ENCODE measurements at regions not wholly inside any gene's neighbourhood (a gene's known extent, or its start where the extent isn't known, plus 50 kb on each side); places are given as distances from the start of the nearest gene placed in this dataset.

DNA sequence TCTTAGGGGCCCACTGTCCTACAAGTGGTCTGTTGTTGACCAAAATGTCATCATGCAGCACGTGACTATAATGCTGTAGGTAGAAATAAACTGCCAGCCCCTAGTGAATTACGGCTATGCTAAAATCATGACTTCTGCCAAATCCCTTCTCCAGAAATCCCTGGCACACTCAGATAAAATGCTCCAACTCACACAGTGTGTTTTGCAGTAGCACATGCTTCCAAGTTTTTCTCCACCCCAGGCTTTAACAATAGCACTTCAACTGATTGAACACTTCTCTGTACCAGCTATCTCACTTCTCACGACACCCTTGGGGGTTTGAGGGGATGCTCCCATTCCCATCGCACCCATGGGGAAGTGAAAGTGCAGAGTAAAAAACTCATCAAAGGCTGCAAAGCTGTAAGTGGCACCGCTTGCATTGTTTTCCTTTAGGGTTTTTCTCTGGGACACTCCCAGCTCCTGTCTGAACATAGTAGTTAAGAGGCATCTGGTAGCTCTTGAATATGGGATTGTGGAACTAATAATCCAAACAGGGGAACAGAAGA, 151.0 kb upstream of the SLC24A2 start:
- TF ChIP-seq, protein P1, sequence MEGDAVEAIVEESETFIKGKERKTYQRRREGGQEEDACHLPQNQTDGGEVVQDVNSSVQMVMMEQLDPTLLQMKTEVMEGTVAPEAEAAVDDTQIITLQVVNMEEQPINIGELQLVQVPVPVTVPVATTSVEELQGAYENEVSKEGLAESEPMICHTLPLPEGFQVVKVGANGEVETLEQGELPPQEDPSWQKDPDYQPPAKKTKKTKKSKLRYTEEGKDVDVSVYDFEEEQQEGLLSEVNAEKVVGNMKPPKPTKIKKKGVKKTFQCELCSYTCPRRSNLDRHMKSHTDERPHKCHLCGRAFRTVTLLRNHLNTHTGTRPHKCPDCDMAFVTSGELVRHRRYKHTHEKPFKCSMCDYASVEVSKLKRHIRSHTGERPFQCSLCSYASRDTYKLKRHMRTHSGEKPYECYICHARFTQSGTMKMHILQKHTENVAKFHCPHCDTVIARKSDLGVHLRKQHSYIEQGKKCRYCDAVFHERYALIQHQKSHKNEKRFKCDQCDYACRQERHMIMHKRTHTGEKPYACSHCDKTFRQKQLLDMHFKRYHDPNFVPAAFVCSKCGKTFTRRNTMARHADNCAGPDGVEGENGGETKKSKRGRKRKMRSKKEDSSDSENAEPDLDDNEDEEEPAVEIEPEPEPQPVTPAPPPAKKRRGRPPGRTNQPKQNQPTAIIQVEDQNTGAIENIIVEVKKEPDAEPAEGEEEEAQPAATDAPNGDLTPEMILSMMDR (IDR thresholded peaks at IDR 0.05): no peak
- no peak for TF ChIP-seq POLR2AphosphoS5 (IDR thresholded peaks at IDR 0.05; ENCODE audit: insufficient read depth in 1 of 2, low read depth in 1 of 2)
- no peak for TF ChIP-seq POLR2A (IDR thresholded peaks at IDR 0.05)
